ENCODE measurements at regions not wholly inside any gene's neighbourhood (a gene's known extent, or its start where the extent isn't known, plus 50 kb on each side); places are given as distances from the start of the nearest gene placed in this dataset.
A peak's percentile ranks its signal among the peaks of the same experiment; 100 is the strongest.

DNA sequence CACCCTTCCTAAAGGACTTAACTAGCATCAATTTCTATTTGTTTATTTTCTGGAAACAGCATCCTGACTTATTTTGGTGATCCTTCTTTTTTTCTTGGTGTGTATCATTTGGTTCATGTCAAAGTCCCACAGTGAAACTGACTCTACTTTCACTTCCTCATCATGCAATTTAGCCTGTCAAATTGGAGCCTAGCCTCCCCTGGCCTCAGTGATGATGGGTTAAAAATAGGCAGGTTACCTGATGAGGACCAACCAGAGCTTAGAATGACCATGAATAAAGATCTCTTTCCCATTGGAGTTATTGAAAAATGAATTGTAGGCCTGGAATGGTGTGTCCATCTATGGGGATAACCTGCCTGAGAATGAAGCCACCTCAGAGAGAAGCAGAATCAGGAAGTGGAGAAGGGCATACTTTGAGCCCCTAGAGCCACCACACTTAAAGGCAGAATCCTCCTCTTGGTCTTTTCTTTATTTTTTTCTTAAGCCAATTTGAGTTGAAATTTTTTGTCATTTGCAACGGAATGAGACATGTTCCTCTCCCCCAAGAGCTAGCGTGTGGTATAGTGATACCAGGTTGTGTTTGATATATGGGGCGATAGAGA lies 105.6 kb downstream of the BTBD3 start:
- FAIRE-seq, result no peak

DNA sequence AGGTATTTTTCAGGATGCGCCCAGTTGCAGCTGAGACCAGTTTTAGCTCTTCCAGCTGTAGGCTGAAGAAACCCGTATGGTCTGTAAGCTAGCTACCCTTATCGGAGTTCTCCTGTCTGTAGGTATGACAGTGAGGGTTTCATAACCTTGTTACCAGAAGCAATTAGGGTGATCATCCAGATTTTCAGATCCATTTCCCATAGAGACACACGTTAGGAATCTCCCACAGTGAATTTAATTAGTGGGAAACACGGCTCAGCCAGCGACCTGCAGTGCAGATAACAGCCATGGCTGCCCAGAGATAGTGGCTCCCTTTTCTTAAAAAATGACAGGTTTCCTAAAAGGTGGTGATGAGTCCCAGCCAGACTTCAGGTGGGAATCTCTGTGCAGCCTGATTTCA lies 111.1 kb downstream of the BTBD3 start:
- no peak for FAIRE-seq

DNA sequence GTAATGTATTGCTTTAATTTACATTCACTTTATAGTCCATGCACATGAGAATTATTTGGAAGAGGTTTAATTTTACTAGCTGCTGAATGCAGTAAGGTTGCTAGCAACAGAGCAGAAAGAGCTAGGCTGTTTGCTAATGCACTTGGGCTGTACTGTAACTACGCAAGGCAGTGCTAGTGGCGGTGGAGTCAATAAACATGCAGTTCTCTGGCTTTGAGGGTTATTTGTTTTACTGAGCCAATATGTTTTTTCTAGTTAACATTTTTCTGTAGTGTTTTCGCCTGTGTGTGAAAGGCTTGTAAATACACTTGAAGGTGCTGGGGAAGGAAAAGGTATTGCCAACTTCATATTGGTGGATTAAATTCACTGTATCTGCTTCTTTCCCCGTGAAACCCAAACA lies 112.8 kb downstream of the BTBD3 start:
- peak; percentile 95 for FAIRE-seq

DNA sequence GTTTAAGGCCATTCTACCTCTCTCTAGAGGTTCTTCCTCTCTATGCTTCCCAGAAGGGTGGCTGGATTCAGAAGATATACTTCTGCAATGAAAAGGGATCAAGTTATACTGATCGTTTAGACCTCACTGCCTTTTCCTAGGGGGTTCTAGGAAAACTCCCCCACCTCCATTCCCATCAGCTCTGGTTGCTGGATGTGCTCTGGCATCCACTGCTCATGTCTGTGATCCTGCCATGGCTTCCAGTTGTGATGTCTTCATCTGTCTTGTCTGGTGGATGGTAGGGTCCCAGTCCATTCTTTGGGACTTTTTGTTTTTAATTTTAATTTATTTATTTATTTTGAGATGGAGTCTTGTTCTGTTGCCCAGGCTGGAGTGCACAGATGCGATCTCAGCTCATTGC lies 118.4 kb downstream of the BTBD3 start:
- FAIRE-seq, result no peak

DNA sequence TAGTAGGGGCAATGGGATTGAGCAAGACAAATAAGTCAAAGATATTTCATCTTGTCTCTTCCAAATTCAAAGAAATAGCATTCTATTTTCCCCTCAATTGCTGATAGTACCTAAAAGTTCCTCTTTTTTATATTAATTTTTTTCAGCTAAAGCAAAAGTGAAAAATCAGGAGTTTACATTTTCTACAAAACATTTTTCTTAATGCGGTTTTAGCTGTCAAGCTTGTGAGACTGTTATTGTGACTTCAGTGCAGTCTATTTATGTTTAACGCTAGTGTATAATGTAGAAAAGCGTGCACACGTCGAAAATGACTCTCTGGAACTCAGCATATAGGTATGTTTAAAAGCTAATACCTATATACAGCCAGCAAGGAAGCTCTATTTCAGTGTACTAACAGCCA lies 119.8 kb downstream of the BTBD3 start:
- no peak for FAIRE-seq

DNA sequence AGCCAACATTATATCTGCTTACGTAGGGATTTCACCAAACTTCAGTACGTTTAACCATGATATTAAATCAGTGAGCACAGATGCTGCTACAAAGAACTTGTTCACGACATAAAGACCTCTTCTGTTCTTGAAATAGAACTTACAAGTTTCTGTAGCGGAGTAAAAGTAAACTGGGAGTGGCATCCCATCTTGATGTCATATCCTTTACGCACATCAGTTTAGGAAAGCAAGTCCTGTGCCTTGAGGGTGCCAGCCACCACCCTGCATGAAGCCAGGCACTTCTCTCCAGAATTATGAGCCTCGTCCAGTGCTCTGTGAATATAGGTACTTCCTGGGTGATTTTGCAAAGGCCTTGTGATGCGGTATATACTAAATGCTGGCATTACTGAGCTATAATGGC lies 122.6 kb downstream of the BTBD3 start:
- FAIRE-seq, result no peak

DNA sequence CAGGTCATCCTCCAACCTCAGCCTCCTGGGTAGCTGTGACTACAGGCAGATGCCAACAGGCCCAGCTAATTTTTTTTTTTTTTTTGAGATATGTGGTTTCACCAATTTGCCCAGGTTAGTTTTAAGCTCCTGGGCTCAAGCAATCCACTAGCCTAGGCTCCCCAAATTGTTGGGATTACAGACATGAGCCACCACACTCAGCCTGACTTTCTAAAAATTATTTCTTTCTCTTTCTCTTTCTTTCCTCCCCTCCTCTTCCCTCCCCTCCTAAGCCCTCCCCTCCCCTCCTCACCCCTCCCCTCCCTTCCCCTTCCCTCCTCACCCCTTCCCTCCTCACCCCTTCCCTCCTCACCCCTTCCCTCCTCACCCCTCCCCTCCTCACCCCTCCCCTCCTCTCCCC lies 127.3 kb downstream of the BTBD3 start:
- no peak for FAIRE-seq

DNA sequence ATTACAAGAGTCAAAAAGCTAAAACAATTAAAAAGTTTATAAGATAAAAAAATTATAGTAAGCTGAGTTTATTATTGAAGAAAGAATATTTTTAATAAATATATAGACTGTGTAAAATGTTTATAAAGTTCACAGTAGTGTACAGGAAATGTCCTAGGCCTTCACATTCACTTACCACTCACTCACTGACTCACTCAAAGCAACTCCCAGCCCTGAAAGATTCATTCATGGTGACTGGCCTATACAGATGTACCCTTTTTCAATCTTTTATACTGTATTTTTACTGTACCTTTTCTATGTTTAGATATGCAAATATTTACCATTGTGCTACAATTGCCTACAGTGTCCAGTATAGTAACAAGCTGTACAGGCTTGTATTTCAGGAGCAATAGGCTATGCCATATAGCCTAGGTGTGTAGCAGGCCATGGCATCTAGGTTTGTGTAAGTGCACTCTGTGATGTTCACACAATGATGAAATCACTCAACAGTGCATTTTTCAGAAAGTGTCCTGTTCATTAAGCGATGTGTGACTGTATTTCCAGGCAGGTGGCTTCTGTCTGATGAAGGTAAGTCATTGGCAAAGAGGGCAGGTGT lies 130.2 kb downstream of the BTBD3 start:
- FAIRE-seq, result peak; percentile 38

DNA sequence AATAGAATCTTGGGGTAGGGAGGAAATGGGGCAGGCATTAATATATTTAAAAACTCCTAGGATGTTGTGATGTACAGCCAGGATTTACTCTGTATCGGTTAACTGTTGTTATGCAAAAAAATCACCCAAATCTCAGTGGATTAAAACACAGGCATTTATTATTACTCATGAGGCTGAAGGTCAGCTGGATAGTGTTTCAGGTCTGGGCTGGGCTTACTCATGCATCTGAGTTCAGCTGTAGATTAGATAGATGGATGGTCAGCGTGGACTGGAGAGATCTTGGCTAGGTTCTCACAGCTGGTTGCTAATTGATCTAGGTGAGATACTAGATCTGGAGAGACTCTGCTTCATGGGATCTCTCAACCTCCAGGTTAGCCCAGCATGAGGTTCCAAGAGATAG lies 131.4 kb downstream of the BTBD3 start:
- no peak for FAIRE-seq

DNA sequence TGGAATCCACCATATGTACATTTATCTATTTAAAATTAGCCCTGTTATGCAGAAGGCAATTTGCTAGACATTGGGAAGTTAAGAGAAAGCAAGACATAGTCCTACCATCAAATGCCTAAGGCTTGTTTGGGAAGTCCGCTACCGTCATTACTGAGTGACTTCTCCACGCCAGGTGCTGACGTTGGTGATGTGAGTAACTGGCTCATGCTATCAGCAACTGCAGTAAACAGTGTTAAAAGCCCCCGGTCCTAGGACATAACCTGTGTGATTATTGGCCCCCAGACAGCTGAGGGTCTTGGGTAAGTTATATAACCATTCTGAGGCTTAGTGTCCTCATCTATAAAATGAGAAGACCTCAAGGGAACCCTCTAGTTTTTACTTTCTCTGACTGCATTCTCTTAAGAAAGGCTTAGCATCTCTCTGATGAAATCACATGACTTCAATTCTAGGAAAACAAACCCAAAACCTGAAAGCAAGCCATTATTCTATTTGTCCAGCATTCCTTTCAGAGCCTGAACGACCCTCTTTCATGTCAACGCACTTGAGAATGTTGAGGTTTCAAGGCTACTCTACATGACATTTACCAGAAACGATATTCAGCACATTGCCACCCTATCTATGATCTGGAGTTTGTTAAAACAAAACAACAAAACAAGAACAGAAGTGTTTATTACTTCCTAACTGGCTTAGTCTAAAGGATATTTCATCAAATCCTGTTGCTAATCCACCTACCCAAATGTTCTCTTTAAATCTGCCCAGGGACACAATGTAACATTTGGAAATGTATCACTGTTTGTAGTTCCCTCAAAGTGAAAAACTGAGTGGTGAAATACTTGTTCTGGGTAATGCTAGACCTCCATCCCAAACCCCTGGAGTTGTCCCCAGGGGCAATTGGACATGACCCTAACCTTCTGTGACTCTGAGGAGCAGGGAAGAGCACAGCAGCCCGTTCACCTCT lies 133.8 kb downstream of the BTBD3 start:
- no peak for FAIRE-seq

DNA sequence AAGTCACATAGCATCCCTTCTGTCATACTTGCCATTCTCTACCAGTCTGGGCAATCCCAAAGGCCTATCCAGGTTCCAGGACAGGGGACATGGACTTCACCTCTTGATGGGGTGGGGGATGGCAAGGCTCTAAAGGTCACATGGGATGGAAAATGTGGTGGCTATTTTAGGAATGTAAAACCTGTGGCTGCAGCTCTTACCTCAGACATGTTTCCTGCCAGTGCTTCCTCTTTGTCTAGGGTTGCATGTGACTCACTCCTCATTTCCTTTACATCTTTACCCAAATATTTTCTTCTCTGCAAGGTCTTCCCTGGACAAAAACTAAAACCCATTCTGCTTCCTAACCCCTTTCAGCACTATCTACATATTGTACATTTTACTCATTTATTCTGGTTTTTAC lies 135.7 kb downstream of the BTBD3 start:
- FAIRE-seq, result no peak

DNA sequence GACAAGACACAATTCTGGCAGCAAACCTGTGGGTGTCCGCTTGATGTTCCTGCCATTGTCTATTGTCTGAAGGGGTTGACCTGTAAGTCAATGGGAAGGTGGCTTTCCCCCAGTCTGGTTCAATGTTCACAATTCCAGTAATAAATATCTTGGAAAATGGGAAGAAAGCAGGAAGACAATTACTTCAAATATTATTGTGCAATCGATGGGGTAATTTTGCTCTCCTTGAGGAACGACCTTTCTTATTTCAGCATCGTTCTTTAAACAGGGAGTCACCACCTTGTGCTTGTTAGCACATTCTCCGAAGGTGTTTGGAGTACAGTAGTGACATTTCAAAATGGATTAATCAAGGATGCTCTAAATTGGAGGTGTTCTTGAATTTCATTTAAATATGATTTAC lies 136.9 kb downstream of the BTBD3 start:
- no peak for FAIRE-seq

DNA sequence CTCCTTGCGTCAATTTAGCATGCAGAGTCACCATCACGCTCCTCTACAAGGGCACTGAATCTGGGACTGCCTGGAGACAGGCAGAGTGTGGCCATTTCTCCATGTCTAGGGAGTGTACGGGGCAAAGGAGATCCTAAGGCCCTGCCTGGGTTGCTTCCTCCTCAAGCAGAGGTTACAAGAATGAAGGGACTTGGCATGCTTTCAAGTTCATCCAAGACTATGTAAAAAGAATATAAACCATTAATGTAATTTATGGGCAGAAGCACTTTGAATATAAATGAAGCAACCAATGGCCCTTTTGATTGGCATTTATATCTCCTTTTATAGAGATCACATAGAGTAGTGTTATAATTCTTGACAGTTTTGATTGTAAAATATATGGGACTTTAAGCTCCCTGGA lies 137.5 kb downstream of the BTBD3 start:
- FAIRE-seq, result no peak

DNA sequence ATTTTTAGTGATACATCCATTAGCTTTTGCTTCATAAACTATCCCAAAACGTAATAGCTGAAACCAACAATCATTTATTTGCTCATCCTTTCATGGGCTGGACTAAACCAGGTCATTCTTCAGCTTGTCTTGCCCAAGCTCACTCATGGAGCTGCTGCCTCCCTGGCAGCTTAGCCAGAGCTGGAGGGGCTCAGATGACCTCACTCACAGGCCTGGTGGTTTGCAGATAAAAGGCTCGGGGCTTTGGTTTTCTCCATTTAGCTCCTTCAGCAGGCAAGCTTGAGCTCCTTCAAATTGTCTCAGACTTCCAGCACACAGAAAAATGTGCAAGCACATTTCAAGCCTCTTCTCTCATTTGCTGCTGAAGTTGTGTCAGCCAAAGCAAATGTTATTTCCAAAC lies 139.1 kb downstream of the BTBD3 start:
- no peak for FAIRE-seq

DNA sequence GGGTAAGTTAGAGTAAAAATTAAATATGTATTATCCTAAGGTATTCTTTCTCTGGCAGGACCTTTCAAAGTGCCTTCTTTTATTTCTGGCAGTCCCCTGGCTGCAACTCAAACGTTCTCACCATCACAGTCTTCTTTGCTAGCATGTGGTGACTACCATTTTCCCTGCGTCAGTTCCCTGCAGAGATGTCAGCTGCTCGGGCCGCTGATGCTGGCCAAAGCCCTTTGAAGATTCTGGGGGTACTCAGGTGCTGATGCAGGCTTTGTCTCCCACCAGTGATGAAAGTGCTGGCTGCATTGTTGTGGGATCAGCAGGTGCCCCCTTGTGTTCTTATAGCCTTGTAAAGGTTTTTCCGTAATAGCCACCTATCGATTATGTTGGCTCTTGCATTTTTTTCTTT lies 140.1 kb downstream of the BTBD3 start:
- FAIRE-seq, result no peak

DNA sequence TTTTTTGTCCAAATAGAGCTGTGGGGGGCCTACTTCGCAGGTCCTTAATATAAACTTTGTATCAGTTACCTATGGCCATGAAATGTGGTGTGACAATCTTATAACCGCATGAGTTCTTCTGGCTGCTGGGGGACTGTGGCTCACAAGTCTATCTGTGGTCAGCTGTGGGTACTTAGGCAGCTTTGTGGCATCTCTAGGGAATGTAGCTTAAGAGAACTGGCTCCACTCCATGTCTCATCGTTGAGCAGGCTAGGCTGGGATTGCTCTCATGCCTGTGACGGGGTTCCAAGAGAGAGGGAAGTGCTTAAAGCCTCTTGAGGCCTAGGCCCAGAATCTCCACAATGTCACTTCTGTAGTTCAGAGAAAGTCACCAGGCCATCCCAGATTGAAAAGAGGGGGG lies 140.5 kb downstream of the BTBD3 start:
- no peak for FAIRE-seq

DNA sequence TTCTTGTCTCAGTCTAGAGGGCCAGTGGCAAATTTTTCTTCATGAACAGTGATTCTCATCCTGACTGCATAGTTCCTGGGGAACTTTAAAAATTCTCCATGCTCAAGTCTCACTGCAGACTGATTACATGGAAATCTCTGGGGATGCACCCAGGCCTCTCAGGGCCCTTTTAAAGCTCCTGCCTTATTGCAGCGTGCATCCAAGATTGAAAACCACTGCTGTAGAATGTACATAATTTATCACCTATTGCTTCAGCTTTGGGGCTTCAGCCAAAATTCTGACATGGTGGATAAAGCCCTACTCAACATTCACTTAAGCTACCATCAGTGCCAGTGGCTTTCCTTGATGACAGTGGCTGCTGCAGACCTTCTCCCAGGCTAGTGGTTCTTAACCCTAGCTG lies 143.8 kb downstream of the BTBD3 start:
- FAIRE-seq, result no peak

DNA sequence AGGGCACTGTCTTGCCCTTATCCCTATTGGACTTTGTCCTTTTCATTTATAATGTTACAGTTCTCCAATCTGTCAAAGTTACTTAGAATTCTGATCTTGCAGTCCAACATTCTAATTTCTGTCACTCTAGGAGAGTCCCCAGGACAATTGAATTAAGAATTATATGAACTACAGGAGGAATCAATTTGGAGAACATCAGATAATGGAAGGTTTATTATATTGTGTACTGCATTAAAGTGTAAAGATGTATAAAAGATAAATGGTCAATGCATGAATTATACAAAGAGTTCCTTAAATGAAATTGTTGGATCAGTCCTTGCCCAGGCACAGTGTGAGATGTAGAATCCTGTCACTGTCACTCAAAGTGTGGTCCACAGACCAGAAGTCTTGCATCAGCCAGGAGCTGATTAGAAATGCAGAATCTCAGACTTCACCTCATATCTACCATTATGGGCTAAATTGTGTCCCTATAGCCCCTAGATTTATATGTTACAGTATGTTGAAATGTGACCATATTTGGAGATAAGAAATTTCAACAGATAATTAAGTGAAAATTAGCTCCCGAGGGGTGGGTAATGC lies 145.5 kb downstream of the BTBD3 start:
- FAIRE-seq, result no peak

DNA sequence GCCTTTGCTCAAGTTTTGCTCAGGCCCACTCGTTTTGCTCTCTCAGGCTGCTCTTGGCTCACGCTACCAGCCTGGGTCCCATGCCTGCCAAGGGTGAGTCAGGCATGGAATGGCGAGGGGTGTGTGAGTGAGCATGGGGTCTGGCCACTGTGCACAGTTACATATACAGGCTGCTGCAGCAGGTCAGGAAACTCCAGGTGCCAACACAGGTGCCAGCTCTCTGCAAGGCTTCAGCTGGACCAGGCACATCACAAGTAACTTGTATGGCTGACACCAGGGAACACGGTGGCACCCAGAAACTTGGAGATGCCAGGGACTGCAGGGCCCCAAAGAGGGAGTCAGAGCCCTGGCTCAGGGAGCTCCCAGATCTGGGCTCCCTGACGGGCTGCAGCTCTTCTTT lies 146.8 kb downstream of the BTBD3 start:
- FAIRE-seq, result no peak

DNA sequence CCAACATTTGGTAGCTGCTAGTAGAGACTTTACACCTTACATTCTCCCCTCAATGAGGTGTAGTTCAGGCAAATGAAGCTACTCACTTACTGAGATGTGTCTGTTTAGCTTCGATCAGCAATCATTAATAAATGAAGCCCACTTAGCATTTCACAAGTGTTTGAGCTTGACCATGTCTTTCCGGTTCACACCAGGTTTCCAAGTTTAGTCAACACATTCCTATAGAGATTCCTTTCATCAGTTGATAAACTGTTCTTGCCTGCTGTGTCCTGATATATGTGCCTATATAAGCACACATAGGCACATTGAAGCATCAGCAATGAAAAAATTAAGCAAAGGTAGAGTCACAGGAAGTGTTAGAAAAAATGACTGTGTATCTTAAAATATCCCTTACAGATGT lies 150.0 kb downstream of the BTBD3 start:
- FAIRE-seq, result no peak

DNA sequence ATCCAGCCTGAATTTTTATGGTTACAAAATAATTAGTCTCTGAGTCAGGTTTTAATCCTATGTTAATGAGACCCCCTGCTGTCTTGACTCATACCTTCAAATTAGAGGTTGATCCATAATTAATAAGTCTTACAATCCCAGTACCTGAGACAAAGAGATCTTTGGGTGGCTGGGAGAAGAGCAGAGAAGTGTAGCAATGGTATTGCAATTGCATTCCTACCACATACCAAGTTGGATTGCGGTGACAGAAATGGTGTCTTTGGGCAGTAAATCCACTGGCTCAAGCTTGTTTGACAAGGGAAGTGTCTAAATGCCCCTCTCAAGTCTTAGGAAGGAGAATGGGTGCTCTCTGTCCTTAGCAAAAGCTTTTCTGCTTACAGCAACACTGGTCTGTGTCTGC lies 150.4 kb downstream of the BTBD3 start:
- FAIRE-seq, result no peak

DNA sequence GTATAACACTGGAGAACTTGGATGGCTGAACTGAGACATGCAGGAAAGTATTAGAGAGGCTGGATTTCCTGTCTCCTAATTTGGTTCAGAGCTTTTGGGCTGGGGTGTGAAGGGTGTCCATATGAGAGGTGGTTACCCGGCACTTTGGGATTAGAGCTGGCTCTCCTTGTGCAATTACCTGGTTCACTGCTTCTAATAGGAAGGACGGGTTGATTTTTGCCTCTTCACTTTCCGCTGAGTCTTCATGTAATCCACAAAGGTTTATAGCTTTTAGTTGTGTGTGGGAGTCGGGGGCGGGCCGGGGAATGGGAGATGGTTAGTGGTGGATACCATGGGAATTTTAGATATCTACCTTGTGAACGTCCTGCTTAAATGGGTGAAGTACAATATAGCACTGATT lies 151.5 kb downstream of the BTBD3 start:
- FAIRE-seq, result no peak

DNA sequence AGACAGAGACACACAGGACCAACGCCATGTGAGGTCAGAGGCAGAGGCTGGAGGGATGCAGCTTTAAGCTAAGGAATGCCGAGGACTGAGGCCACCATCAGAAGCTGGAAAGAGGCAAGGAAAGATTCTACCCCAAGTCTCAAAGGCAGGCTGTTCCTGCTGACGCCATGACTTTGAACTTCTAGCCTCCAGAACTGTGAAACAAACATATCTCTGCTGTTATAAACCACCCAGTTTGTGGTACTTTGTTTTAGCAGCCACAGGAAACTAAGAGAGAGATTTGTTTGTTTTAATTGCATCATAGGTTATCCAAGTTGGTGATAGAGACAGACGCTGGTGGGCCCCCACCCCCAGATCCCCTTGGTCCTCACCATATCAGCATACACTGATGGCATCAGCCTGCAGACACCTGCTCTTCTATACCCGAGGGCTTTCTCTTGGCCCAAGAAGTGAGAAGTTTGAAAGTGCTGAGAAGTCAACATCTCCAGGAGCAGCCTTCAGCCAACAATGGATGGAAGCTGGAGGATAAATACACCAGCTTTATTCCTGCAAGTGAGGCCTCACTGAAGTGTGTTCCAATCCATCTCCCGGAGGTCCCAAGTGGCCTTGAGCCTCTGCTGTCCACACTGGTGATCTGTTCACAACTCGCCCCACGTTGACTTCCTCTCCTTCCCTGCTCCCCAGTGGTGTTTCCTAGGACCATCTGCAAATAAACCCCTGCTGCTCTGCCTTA lies 154.7 kb downstream of the BTBD3 start:
- FAIRE-seq, result no peak

Data from islet of Langerhans (tissue), 1 donor.